PC-3 (cell line): ENCODE measurements at regions not wholly inside any gene's neighbourhood (a gene's known extent, or its start where the extent isn't known, plus 50 kb on each side); places are given as distances from the start of the nearest gene placed in this dataset.

Source experiments
- CTCF ChIP-seq: fragments of 300-600 bp; sonication (generic); conservative IDR thresholded peaks from 2 replicates; pipeline ENCODE4 v1.5.1; 2017; ENCODE audit warnings: antibody characterized with exemption, low read depth, mild to moderate bottlenecking, low read length
- EZH2phosphoT487 ChIP-seq: fragments of 300-600 bp; sonication (generic); IDR thresholded peaks from 2 replicates; pipeline ENCODE4 v1.6.1; 2018; ENCODE audit warnings: mild to moderate bottlenecking, antibody characterized with exemption, low read length, borderline replicate concordance

GRCh38 chr3:30470496-30470895 lies 135.9 kb upstream of the TGFBR2 start:
- TF ChIP-seq CTCF (no peak), EZH2phosphoT487 (no peak)
